GM19397 (cell line): ENCODE measurements at regions not wholly inside any gene's neighbourhood (a gene's known extent, or its start where the extent isn't known, plus 50 kb on each side); places are given as distances from the start of the nearest gene placed in this dataset.
"Not testable (repeated sequence)": the region's sequence is repeated elsewhere in the genome, so short reads cannot be mapped to it uniquely, and the experiment has no call there.

Experiments
- ATAC-seq: cut with Tn5 transposase; IDR thresholded peaks from one replicate; pipeline ENCODE4 v1.9.1; 2021; ENCODE audit warnings: mild to moderate bottlenecking, moderate library complexity; ENCODE audit not compliant: unreplicated experiment

GRCh38 chr6:100322886-100323285, 141.8 kb downstream of the SIM1 start:
- ATAC-seq: no peak

- ATAC-seq: no peak
These were observed 144.0 kb downstream of the SIM1 start for GRCh38 chr6:100320686-100321085.

GRCh38 chr6:100317031-100317430, 147.7 kb downstream of the SIM1 start:
- ATAC-seq: no peak

- ATAC-seq: no peak
These were observed 150.5 kb downstream of the SIM1 start for GRCh38 chr6:100314186-100314585.

GRCh38 chr6:100311707-100312251, 152.9 kb downstream of the SIM1 start:
- no peak for ATAC-seq

GRCh38 chr6:100309174-100309573, 155.5 kb downstream of the SIM1 start:
- ATAC-seq: no peak

GRCh38 chr6:100307561-100307960, 157.2 kb downstream of the SIM1 start:
- ATAC-seq: no peak

GRCh38 chr6:100305209-100305869, 159.4 kb downstream of the SIM1 start:
- no peak for ATAC-seq

GRCh38 chr6:100304575-100304974, 160.1 kb downstream of the SIM1 start:
- ATAC-seq: no peak

- ATAC-seq: no peak
These were observed 163.0 kb downstream of the SIM1 start for GRCh38 chr6:100301731-100302130.

GRCh38 chr6:100300221-100300736, 164.4 kb downstream of the SIM1 start:
- ATAC-seq: no peak

- no peak for ATAC-seq
These were observed 167.7 kb downstream of the SIM1 start for GRCh38 chr6:100296810-100297544.

- not testable (repeated sequence) for ATAC-seq
These were observed 169.5 kb downstream of the SIM1 start for GRCh38 chr6:100295172-100295571.

- no peak for ATAC-seq
These were observed 175.4 kb downstream of the SIM1 start for GRCh38 chr6:100289285-100289684.

GRCh38 chr6:100288311-100288710, 176.4 kb downstream of the SIM1 start:
- no peak for ATAC-seq

GRCh38 chr6:100283285-100283684, 181.4 kb downstream of the SIM1 start:
- ATAC-seq: no peak

GRCh38 chr6:100281471-100281901, 183.2 kb downstream of the SIM1 start:
- ATAC-seq: no peak

GRCh38 chr6:100276311-100277057, 188.2 kb downstream of the SIM1 start:
- ATAC-seq: no peak

GRCh38 chr6:100274147-100274546, 190.6 kb downstream of the SIM1 start:
- no peak for ATAC-seq

GRCh38 chr6:100271625-100272024, 193.1 kb downstream of the SIM1 start:
- no peak for ATAC-seq

GRCh38 chr6:100271202-100271601, 193.5 kb downstream of the SIM1 start:
- ATAC-seq: no peak
